PC-3 (cell line): ENCODE measurements at regions not wholly inside any gene's neighbourhood (a gene's known extent, or its start where the extent isn't known, plus 50 kb on each side); places are given as distances from the start of the nearest gene placed in this dataset.

Experiments
- ATAC-seq: fragments of 200-7000 bp; cut with Tn5 transposase; 2 replicates; pipeline ENCODE4 v1.9.1; 2020; ENCODE audit warnings: mild to moderate bottlenecking, moderate library complexity
- BruUV-seq: library from RNA; stranded (reverse); fragments of 400-500 nt; replicated peaks from 2 replicates; lab custom pipeline; 2021; lab: Mats Ljungman, UMichigan
- CTCF ChIA-PET: fragments of 300-600 bp; sonication (Branson Sonifier 250); formaldehyde crosslinking; loops from one replicate; lab custom pipeline; 2022; ENCODE audit warnings: antibody characterized with exemption; lab: Charles Lee
- POLR2A ChIA-PET: fragments of 300-600 bp; sonication (Branson Sonifier 250); formaldehyde crosslinking; loops from one replicate; lab custom pipeline; 2022; ENCODE audit warnings: antibody characterized with exemption; ENCODE audit not compliant: unreplicated experiment; lab: Charles Lee
- DNase-seq: peaks from one replicate; pipeline ENCODE4 v3.0.0-alpha.2; 2015
- H2AFZ ChIP-seq: fragments of 300-600 bp; sonication (generic); 2 replicates; pipeline ENCODE4 v1.6.0; 2016; ENCODE audit warnings: antibody characterized with exemption, low read length
- H3F3A ChIP-seq: fragments of 300-600 bp; sonication (generic); one replicate; pipeline ENCODE4 v1.6.0; 2017; ENCODE audit warnings: antibody characterized with exemption, low read length, control low read depth, mild to moderate bottlenecking; ENCODE audit not compliant: unreplicated experiment
- H3K27ac ChIP-seq: fragments of 300-600 bp; sonication (generic); 2 replicates; pipeline ENCODE4 v1.5.1; 2016; ENCODE audit warnings: mild to moderate bottlenecking, low read length
- H3K27me3 ChIP-seq: fragments of 300-600 bp; sonication (generic); 2 replicates; pipeline ENCODE4 v1.6.1; 2016; ENCODE audit warnings: low read length, mixed read lengths
- H3K36me3 ChIP-seq: fragments of 300-600 bp; sonication (generic); 2 replicates; pipeline ENCODE4 v1.6.1; 2016; ENCODE audit warnings: low read depth, mixed run types, low read length, mixed read lengths
- H3K4me1 ChIP-seq: fragments of 300-600 bp; sonication (generic); 2 replicates; pipeline ENCODE4 v1.5.1; 2016; ENCODE audit warnings: low read length; ENCODE audit not compliant: insufficient read depth
- H3K4me2 ChIP-seq: fragments of 300-600 bp; sonication (generic); 2 replicates; pipeline ENCODE4 v1.6.0; 2016; ENCODE audit warnings: low read length
- H3K4me3 ChIP-seq: fragments of 300-600 bp; sonication (generic); 2 replicates; pipeline ENCODE4 v1.5.1; 2016; ENCODE audit warnings: mild to moderate bottlenecking, low read length, mixed read lengths
- H3K79me2 ChIP-seq: fragments of 300-600 bp; sonication (generic); 2 replicates; pipeline ENCODE4 v1.6.1; 2017; ENCODE audit warnings: low read length, mixed read lengths
- H3K9ac ChIP-seq: fragments of 300-600 bp; sonication (generic); 2 replicates; pipeline ENCODE4 v1.6.0; 2016; ENCODE audit warnings: mild to moderate bottlenecking, low read length
- H3K9me2 ChIP-seq: fragments of 300-600 bp; sonication (generic); replicated peaks from 2 replicates; pipeline ENCODE4 v1.6.1; 2016; ENCODE audit warnings: mixed run types, low read length, mixed read lengths
- H3K9me3 ChIP-seq: fragments of 300-600 bp; sonication (generic); 2 replicates; pipeline ENCODE4 v1.6.1; 2016; ENCODE audit warnings: low read length, mixed read lengths
- H4K20me1 ChIP-seq: fragments of 300-600 bp; sonication (generic); 2 replicates; pipeline ENCODE4 v1.6.1; 2016; ENCODE audit warnings: low read length, mixed read lengths
- CTCF ChIP-seq: fragments of 300-600 bp; sonication (generic); conservative IDR thresholded peaks from 2 replicates; pipeline ENCODE4 v1.5.1; 2017; ENCODE audit warnings: antibody characterized with exemption, low read depth, mild to moderate bottlenecking, low read length
- EZH2 ChIP-seq: fragments of 300-600 bp; sonication (generic); IDR thresholded peaks from one replicate; pipeline ENCODE4 v1.6.1; 2017; ENCODE audit warnings: antibody characterized with exemption, mild to moderate bottlenecking, low read length; ENCODE audit not compliant: unreplicated experiment
- EZH2phosphoT487 ChIP-seq: fragments of 300-600 bp; sonication (generic); IDR thresholded peaks from 2 replicates; pipeline ENCODE4 v1.6.1; 2018; ENCODE audit warnings: mild to moderate bottlenecking, antibody characterized with exemption, low read length, borderline replicate concordance
- intact Hi-C: fragments of 100-400 bp; cut with micrococcal nuclease; formaldehyde crosslinking; loops from 2 replicates; pipeline ENCODE4 v1.9.0; 2023

- Histone ChIP-seq H3K79me2 (peaks cover 96% of the 10 kb centered on the region), H3K4me3 (peak overlapping the region; percentile 95), H3K27ac (peak overlapping the region; percentile 92), H4K20me1 (peaks cover 40% of the 10 kb centered on the region), H3F3A (no peaks in the 10 kb centered on the region), H3K27me3 (no peaks in the 10 kb centered on the region), H3K4me1 (peaks cover 31% of the 10 kb centered on the region), H3K36me3 (no peaks in the 10 kb centered on the region), H3K4me2 (peak overlapping the region; percentile 87), H2AFZ (peak overlapping the region; percentile 76), H3K9me3 (no peaks in the 10 kb centered on the region), H3K9me2 (no peaks in the 10 kb centered on the region), H3K9ac (peak overlapping the region; percentile 98)
- no peak for DNase-seq
- ChIA-PET POLR2A (interaction anchor here (0.6 kb wide), 1 partner anchor 145 kb away, joined by 17 read pairs; the partner anchor contains the start of gene SPRYD7), CTCF (interaction anchor here (1.7 to 2.1 kb wide), 2 partner anchors 84 to 831 kb away, joined by 5 to 12 read pairs; partner anchors contain the start of gene TRIM13)
- peak; percentile 1 for ATAC-seq
- intact Hi-C loops = loop anchor here (5.0 to 10.0 kb wide), 4 partner anchors 84 to 414 kb away; partner anchors contain the start of gene SPRYD7
- no peak for TF ChIP-seq EZH2phosphoT487
- no peak for TF ChIP-seq EZH2
- no peak for TF ChIP-seq CTCF
- BruUV-seq = no TSS peak
Measured at GRCh38 chr13:50080911-50081678, 65.9 kb downstream of the KCNRG start.

DNA sequence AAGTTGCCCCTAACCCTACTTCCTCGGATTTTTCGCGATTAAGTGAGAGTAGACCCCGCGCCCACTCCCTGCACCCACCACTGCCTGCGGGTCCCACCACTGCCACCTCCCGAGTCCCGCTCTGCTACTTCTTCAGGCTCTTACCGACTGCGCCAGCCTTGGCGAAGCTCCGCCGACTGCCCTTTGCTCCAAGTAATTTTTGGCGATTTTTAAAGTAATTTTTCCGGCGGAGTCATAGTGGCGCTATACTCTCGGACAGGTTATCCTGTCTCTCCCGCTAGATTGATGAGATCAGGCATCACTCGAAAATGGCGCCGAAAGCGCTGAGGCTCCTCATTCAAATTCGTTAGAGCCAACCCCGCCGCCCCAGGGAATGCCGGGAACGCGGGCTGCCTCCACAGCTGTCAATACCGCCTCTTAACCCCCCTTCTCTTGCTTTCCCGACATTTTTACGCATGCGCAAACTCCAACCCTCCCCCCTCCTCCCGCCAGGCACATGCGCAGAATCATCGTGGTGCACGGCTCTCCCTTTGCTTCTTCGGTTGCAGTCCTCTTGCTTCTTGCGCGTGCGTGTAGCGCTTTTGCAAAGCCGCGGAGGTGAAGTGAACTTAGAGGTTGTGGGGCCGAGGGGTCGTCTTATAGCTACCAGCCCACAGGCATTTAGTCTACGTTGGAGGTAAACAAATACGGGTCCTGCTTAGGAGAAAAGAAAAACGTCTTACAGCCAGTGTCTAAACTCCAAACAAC, 66.6 kb downstream of the KCNRG start:
- H3K27ac ChIP-seq = peak overlapping the region; percentile 92
- no peaks in the 10 kb centered on the region for H3K9me2 ChIP-seq
- H2AFZ ChIP-seq = peak overlapping the region; percentile 83
- intact Hi-C loops = loop anchor here (1.0 to 10.0 kb wide), 8 partner anchors 42 to 415 kb away; partner anchors contain the start of genes SPRYD7 and TRIM13
- BruUV-seq = no TSS peak
- no peaks in the 10 kb centered on the region for H3K27me3 ChIP-seq
- peaks cover 23% of the 10 kb centered on the region for H3K4me1 ChIP-seq
- peaks cover 35% of the 10 kb centered on the region for H4K20me1 ChIP-seq
- ATAC-seq (peak; percentile 70), DNase-seq (peak; percentile 95)
- peak overlapping the region; percentile 87 for H3K4me2 ChIP-seq
- H3K9ac ChIP-seq = peak overlapping the region; percentile 98
- H3K79me2 ChIP-seq = peaks cover 96% of the 10 kb centered on the region
- POLR2A ChIA-PET = no interaction called here
- TF ChIP-seq EZH2phosphoT487 = no peak
- TF ChIP-seq CTCF = peak; percentile 16; the same call in 1 of the 2 replicates
- CTCF ChIA-PET = interaction anchor here (1.7 to 2.1 kb wide), 2 partner anchors 85 to 830 kb away, joined by 5 to 12 read pairs; partner anchors contain the start of gene TRIM13
- peak overlapping the region; percentile 95 for H3K4me3 ChIP-seq
- H3F3A ChIP-seq = no peaks in the 10 kb centered on the region
- no peaks in the 10 kb centered on the region for H3K36me3 ChIP-seq
- no peaks in the 10 kb centered on the region for H3K9me3 ChIP-seq
